GM19372 (cell line): ENCODE measurements at regions not wholly inside any gene's neighbourhood (a gene's known extent, or its start where the extent isn't known, plus 50 kb on each side); places are given as distances from the start of the nearest gene placed in this dataset.
"Not testable (repeated sequence)": the region's sequence is repeated elsewhere in the genome, so short reads cannot be mapped to it uniquely, and the experiment has no call there.

Experiments
- ATAC-seq: cut with Tn5 transposase; IDR thresholded peaks from one replicate; pipeline ENCODE4 v1.9.1; 2021; ENCODE audit warnings: mild to moderate bottlenecking, low read depth, moderate library complexity; ENCODE audit not compliant: unreplicated experiment

GRCh38 chr2:65775839-65776238 is 343.4 kb upstream of the SPRED2 start:
- ATAC-seq = no peak

- no peak for ATAC-seq
Observed at GRCh38 chr2:65767946-65768345, 335.5 kb upstream of the SPRED2 start.

- ATAC-seq = no peak
Observed at GRCh38 chr2:65766768-65767267, 334.4 kb upstream of the SPRED2 start.

GRCh38 chr2:65765376-65765775 is 333.0 kb upstream of the SPRED2 start:
- no peak for ATAC-seq

- ATAC-seq = no peak
Observed at GRCh38 chr2:65762068-65762467, 329.7 kb upstream of the SPRED2 start.

GRCh38 chr2:65754219-65754618 is 321.8 kb upstream of the SPRED2 start:
- ATAC-seq = no peak

- ATAC-seq = no peak
Observed at GRCh38 chr2:65751408-65751807, 319.0 kb upstream of the SPRED2 start.

- no peak for ATAC-seq
Observed at GRCh38 chr2:65749545-65749944, 317.1 kb upstream of the SPRED2 start.

GRCh38 chr2:65747875-65748274 is 315.5 kb upstream of the SPRED2 start:
- not testable (repeated sequence) for ATAC-seq

- ATAC-seq = no peak
Observed at GRCh38 chr2:65746931-65747675, 314.7 kb upstream of the SPRED2 start.

GRCh38 chr2:65744477-65745200 is 312.2 kb upstream of the SPRED2 start:
- no peak for ATAC-seq

- ATAC-seq = no peak
Observed at GRCh38 chr2:65742977-65743376, 310.6 kb upstream of the SPRED2 start.

- no peak for ATAC-seq
Observed at GRCh38 chr2:65739927-65740326, 307.5 kb upstream of the SPRED2 start.

GRCh38 chr2:65737452-65738011 is 305.1 kb upstream of the SPRED2 start:
- no peak for ATAC-seq

- ATAC-seq = no peak
Observed at GRCh38 chr2:65731476-65731875, 299.1 kb upstream of the SPRED2 start.

- ATAC-seq = no peak
Observed at GRCh38 chr2:65730186-65730585, 297.8 kb upstream of the SPRED2 start.

- no peak for ATAC-seq
Observed at GRCh38 chr2:65729246-65729645, 296.8 kb upstream of the SPRED2 start.

- no peak for ATAC-seq
Observed at GRCh38 chr2:65728477-65729180, 296.2 kb upstream of the SPRED2 start.

- no peak for ATAC-seq
Observed at GRCh38 chr2:65727816-65728215, 295.4 kb upstream of the SPRED2 start.

- no peak for ATAC-seq
Observed at GRCh38 chr2:65727381-65727780, 295.0 kb upstream of the SPRED2 start.

GRCh38 chr2:65724752-65725151 is 292.4 kb upstream of the SPRED2 start:
- no peak for ATAC-seq
